ENCODE measurements at regions not wholly inside any gene's neighbourhood (a gene's known extent, or its start where the extent isn't known, plus 50 kb on each side); places are given as distances from the start of the nearest gene placed in this dataset.
"Not testable (repeated sequence)": the region's sequence is repeated elsewhere in the genome, so short reads cannot be mapped to it uniquely, and the experiment has no call there.

DNA sequence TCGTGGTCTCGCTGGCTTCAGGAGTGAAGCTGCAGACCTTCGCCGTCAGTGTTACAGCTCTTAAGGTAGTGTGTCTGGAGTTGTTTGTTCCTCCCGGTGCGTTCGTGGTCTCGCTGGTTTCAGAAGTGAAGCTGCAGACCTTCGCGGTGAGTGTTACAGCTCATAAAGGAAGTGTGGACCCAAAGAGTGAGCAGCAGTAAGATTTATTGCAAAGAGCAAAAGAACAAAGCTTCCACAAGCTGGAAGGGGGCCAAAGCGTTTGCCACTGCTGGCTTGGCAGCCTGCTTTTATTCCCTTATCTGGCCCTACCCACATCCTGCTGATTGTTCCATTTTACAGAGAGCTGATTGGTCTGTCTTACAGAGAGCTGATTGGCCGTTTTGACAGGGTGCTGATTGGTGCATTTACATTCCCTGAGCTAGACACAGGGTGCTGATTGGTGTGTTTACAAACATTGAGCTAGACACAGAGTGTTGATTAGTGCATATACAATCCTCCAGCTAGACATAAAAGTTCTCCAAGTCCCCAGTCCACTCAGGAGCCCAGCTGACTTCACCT lies 1256.0 kb downstream of the STIM2 start:
- not testable (repeated sequence) for DNase-seq

DNA sequence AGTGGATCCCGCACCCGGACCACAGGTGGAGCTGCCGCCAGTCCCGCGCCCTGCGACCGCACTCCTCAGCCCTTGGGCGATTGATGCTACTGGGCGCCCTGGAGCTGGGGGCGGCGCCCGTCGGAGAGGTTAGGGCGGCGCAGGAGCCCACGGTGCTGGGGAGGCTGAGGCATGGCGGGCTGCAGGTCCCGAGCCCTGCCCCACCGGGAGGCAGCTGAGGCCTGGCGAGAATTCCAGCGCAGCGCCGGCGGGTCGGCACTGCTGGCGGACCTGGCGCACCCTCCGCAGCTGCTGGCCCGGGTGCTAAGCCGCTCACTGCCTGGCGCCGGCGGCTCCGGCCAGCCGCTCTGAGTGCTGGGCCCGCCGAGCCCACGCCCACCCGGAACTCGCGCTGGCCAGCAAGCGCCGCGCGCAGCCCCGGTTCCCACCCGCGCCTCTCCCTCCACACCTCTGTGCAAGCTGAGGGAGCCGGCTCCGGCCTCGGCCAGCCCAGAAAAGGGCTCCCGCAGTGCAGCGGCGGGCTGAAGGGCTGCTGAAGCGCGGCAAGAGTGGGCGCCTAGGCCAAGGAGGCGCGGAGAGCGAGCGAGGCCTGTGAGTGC lies 1256.5 kb downstream of the STIM2 start:
- DNase-seq: no peak

- no peak for DNase-seq
These were observed 1285.5 kb downstream of the STIM2 start for GRCh38 chr4:28146191-28146590.

DNA sequence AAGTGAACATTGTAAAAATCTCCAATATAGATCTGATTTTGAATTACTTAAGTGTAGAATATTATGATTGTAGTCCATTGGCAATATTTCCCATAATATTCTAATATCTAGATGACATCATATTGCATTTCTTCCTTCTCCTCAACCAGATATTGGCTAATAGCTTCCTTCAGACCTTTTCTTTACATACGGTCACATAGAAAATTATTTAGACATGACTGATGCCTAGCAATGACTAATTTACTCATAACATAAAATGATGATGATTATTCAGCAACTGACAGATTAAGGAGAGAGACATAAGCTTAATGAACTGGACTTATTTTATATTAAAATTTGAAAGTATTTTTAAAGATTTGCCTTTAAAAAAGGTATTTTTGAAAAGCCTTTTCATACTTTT lies 1287.6 kb downstream of the STIM2 start:
- no peak for DNase-seq

DNA sequence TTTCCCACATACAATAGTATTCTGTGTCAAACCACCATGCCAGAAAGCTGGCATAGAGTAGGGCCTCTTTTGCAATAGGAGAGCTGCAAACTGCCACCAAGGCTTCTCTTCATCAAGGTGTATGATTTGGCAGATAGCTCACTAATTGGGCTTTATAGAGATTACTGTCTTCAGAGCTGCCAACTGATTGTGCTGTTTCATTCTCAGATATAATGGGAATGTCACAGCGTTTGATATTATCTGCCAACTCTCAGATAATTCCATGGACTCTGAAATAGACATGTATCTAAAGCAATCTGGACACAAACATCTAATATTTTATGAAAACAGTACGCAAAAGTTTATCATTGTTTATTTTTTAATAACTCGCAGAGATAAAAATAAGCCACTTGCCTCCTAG lies 1289.1 kb downstream of the STIM2 start:
- DNase-seq: no peak

- DNase-seq: no peak
These were observed 1290.7 kb downstream of the STIM2 start for GRCh38 chr4:28151314-28151713.

- no peak for DNase-seq
These were observed 1306.8 kb downstream of the STIM2 start for GRCh38 chr4:28167411-28167810.

DNA sequence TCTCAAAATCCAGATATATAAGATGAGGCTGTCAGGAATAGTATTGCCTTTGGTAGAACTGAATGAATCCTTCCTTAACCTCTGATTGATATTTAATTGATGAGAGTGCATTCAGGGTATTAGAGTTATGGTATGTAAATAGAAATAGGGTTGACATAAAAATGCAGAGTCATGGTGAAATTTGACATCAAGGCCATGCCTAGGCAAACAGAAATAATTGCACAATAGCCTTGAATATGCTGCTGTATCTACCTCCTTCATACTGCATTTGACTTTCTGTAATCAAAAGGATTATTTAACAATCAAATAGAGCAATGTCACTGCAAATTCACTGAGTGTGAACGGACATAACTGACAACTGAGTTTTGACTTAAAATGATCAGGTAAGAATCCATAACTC lies 1316.3 kb downstream of the STIM2 start:
- no peak for DNase-seq

DNA sequence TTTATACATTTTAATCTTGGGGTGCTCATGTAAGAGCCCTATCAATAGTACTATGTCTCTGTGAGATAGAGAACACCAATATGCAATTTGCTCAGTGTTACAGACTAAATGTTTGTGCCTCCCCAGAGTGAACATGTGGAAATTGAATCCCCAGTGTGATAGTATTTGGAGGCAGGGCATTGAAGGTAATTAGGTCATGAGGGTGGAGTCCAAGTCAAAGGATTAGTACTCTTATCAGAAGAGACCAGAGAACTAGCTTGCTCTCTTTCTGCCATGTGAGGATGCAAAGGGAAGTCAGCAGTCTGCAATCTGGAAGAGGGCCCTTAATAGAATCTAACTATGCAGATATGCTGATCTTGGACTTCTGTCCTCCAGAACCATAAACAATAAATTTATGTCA lies 1317.0 kb downstream of the STIM2 start:
- DNase-seq: no peak

GRCh38 chr4:28179126-28179525 lies 1318.5 kb downstream of the STIM2 start:
- no peak for DNase-seq

GRCh38 chr4:28209371-28209924 lies 1348.8 kb downstream of the STIM2 start:
- DNase-seq: no peak

- no peak for DNase-seq
These were observed 1351.2 kb downstream of the STIM2 start for GRCh38 chr4:28211676-28212470.

DNA sequence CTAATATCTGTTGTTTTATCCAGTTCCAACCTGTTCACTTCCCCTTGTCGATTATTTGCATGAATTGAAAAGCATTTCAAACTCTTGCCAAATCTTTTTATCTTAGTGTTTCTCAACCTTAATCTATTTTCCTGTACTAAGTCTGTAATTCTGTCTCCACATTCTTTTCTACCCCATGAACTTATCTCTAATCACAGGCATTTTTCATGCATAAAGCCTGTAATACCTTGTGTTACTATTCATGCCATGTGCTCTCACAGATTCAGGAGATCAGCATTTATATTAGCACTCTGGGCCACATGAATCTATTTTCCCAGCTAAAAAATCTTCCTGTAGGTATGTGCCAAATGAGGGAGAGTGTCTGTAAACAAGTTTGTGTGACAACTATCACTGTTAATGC lies 1360.9 kb downstream of the STIM2 start:
- DNase-seq: no peak

DNA sequence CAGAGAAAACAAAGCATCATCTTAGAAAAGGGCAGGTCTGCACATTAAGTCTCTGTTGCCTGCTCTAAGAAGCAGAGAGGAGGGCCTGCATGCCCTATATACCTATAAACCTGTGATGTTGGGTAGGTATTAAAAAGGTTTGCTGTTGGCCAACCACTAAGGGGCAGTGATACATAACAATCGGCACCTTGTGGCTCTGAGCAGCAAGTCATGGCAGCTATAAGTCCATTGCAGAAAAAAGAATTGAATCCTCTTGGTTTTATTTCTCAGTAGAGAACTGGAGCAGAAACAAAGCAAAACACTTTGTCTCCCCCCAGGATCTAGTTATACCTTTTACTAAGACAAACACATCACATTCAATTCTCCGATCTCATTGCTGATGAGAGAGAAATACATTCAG lies 1364.4 kb downstream of the STIM2 start:
- no peak for DNase-seq

DNA sequence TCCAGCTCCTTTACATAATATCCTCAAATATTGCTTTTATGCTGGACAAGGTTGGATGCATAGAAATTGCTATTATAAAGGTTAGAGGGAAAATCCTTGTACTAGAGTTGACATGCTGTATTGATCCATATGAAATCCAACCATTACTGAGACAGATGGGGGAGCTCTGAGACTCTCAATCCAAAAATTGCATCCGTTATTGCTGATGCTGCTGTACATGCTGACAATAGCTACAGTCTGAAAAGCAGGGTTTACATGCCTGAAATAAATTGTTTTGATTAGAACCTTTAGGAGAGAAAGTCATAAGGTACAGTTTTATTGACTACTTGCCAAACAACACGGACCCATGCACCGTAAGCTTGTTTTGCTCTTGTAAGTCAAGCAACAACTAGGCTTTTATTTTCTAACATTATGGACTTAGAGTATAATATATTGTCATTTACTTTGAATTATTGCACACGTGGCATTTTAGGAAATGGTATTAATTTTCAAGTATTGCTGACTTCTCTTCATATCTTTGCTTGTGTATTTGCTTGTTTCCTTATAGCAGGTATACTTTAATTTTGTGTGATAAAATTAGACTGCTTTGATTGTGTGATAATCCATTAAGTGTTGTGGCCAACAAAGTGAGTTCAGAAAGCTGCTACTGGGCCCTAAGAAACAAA lies 1365.2 kb downstream of the STIM2 start:
- DNase-seq: no peak

DNA sequence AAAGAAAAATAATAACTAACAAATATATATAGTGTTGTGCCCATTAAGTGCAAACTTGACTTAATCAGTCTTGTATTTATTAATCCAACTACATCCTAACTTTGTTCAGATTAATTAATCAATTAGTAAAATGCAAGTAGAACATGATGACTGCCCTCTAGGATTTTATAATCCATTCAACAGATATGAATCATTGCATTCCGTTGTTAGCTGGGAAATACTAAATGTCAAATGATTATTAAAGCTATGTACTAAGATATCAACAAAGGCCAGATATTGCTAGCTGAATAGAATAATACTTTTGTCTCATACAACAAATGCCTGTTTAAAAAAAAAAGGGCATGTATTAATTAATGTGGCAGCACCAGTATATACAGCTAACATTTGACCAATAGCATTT lies 1366.3 kb downstream of the STIM2 start:
- DNase-seq: no peak

DNA sequence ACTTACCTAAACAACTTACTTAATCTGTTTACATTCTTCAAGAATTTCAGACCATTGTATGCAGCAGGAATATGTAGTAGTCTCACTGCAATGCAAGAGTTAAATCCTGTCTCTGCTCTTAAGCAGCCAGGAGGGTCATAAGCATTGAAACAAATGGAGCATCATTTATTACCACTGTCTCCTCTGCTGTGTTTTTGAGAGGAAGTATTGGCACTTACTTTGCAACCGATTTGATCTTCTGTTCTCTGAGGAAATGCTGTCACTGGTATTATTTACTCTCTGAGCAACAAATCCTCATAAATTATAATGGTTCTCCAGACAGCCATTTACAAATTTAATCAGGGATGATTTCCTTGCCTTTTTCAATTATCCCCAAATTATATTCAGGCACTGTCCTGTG lies 1367.1 kb downstream of the STIM2 start:
- DNase-seq: no peak

- no peak for DNase-seq
These were observed 1368.2 kb downstream of the STIM2 start for GRCh38 chr4:28228561-28229491.

GRCh38 chr4:28232376-28232775 lies 1371.7 kb downstream of the STIM2 start:
- no peak for DNase-seq

- DNase-seq: no peak
These were observed 1372.3 kb downstream of the STIM2 start for GRCh38 chr4:28232951-28233350.

GRCh38 chr4:28233724-28234123 lies 1373.1 kb downstream of the STIM2 start:
- no peak for DNase-seq

DNA sequence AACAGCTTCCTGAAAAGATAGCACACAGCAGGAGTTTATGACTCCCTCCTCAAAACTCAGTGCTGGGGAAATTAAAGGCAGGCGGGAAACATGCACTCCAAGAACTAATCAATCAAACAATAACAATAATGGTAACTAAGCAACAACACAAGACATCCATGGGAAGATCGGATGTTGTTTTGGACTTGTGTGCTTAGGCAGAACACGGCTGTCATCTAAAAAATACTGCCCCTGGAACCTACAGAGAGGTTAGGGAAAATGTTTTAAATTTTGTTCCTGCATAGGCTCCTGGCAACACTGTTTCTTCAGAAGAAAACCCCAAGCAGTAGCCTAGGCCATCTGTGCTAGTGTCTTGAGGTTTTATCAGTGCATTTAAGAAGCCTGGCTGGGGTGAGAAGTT lies 1378.2 kb downstream of the STIM2 start:
- no peak for DNase-seq

Data from activated effector memory CD4-positive, alpha-beta T cell treated with anti-CD3 and anti-CD28 coated beads, Interleukin-2, amount 50 U/mL, for 16 hours (primary cell).